NCI-H69 (cell line): ENCODE measurements at regions not wholly inside any gene's neighbourhood (a gene's known extent, or its start where the extent isn't known, plus 50 kb on each side); places are given as distances from the start of the nearest gene placed in this dataset.

Experiments
- DNase-seq: peaks from one replicate; lab custom pipeline; 2025; lab: John Stamatoyannopoulos, UW

DNA sequence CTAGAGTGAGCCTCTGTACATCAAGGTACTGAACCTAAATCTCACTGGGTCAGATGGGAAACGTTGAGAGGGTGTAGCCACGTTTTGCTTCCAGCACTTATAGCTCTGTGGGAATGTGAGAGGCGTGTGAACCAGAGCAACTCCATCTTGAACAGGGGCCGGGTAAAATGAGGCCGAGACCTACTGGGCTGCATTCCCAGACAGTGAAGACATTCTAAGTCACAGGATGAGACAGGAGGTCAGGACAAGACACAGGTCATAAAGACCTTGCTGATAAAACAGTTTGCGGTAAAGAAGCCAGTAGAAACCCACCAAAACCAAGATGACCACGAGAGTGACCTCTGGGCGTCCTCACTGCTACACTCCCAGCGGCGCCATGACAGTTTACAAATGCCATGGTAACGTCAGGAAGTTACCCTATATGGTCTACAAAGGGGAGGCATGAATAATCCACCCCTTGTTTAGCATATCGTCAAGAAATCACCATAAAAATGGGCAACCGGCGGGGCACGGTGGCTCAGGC lies 63.4 kb upstream of the NCOR2 start:
- no peak for DNase-seq

DNA sequence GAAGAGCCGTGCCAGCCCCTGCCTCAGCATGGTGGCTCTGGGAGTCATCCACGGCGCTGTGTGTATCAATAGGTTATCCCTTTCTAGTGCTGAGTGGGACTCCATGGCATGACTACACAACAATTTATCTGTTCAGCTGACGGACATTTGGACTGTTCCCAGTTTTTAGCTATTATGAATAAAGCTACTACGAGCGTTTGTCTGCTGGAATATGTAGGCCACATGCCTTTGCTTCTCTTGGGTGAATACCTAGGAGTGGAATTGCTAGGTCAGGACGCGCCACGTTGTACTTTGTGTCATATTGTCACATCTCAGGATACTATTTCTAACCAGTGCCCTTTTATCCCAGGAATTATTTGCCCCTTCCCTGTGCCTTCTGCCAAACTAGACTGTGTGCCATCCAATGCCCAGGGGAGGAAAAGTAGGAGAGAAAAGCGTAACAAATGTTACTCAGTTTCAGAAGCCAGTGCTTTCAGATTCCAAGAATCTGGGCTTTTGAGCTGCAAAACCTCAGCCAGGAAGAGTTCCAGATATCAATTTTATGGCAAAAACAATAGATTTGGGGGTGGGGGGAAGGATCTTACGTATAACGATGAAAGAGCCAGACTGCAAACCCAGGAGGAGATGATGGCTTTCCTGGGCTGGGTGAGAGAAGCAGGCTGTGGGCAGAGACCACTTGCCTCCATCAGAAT lies 62.5 kb upstream of the NCOR2 start:
- DNase-seq, result no peak

DNA sequence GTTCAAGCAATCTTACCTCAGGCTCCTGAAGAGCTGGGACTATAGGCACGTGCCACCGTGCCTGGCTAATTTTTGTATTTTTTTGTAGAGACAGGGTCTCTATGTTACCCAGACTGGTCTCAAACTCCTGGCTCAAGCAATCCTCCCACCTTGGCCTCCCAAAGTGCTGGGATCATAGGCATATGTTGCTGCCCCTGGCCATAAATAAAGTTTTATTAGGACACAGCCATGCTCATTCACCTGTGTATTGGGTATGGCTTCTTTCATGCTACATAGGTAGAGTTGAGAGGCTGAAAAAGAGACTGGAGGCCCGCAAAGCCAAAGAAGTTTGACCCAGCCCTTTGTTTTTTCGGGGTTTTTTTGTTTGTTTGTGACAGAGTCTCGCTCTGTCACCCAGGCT lies 61.7 kb upstream of the NCOR2 start:
- DNase-seq, result no peak

DNA sequence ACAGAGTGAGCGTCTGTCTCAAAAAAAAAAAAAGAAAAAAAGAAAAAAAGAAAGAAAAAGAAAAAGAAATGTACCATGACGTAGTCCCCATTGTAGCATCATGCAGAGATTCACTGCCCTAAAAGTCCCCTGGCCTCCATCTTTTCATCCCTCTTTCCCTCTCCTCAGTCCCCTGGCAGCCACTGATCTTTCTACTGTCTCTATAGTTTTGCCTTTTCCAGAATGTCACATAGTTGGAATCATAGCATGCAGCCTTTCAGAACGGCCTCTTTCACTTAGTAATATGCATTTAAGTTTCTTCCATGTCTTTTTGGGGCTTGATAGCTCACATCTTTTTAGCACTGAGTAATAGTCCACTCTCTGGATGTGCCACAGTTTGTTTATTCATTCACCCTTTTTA lies 60.5 kb upstream of the NCOR2 start:
- DNase-seq, result no peak

DNA sequence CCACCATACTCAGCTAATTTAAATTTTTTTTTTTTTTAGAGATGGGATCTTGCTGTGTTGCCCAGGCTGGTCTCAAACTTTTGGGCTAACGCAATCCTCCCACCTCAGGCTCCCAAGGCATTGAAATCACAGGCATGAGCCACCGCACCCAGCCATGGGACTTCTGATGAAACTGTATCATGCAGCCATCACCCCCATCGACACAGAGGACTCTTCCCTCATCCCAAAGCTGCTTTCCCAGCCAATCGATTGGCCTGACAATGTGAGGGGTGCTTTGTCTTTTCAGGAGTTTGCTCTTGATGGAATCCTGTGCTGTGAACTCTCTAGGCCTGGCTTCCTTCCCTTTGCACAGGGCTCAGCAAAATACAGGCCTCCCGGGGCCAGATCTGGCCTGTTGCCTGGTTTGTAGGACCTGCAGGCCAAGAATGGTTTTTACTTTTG lies 59.6 kb upstream of the NCOR2 start:
- peak; percentile 31 for DNase-seq

DNA sequence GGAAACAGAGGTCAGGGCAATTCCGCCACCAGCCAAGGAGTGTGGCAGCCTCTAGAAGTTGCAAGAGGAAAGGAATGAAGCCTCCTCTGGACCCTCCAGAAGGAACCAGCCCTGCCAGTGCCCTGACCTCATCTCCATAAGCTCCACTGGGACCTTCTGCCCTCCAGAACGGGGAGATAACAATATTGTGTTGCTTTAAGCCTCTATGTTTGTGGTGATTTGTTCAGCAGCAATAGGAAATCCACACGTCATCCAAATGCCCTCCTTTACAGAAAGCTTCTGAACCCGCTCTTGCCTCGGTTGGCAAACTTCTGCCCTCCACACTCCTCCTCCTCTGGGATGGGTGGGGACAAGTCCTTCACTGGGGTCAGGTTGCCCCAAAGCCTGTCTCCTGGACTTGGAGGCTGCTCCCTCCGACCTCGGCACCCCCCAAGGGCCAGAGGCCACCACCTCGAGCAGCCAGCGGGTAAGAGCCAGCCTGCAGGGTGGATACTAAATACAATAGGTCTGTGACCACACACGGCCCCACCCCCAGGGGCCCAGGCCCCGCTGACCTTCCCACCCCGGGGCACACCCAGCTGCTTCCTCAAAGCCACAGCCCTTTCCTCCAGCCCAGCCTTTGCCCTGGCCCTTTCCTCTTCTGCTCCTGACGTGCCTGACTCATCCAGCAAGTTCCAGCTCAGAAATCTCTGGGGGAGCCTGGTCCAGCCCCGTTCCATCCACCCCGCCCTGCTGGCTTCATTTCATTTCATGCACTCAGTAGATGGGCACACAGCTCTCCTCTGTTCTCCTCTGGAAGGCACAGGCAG lies 58.7 kb upstream of the NCOR2 start:
- DNase-seq, result no peak

DNA sequence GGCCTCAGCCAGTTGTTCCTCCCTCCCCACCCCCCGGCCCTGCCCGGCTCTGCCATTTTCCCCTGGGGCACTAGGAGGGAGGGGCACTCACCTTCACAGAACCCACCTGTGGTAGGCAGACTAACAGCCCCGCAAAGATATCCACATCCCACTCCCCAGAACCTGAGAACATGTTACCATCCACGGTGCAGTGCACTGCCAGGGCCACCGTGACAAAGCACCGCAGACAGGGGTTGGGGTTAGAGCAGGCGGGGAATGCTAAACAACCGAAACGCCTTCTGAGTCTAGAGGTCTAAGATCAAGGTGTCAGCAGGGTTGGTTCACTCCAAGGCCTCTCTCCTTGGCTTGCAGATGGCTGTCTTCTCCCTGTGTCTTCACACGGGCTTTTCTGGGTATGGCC lies 57.4 kb upstream of the NCOR2 start:
- no peak for DNase-seq

DNA sequence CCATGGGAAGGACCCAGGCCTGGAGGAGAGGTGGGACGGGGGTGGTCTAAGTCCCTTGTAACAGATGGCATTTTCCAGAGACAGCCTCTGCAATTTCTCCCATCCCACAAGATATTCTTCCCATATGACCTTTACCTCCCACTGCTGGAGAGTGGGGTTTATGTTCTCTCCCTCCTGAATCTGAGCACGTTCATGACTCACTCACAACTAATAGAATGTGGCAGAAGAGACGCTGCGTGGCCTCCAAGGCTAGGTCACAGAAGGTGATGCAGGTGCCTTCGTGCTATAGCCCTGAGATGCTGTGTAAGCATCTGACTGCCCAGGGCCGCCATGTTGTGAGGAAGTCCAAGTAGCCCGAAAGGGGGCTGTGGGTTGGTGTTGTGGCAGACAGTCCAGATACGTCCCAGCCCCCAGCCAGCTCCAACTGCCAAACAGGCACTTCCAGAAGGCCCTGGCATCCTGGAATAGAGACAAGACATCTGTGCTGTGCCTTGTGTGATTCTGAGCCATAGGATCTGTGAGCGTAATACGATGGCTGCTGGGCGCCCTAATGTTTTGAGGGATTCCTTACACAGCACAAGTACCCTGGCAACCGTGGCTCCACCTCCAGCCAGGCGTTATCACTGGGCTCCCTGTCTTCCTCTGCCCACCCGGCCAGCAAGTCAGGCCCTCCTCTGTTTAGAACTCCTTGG lies 56.1 kb upstream of the NCOR2 start:
- DNase-seq, result no peak

DNA sequence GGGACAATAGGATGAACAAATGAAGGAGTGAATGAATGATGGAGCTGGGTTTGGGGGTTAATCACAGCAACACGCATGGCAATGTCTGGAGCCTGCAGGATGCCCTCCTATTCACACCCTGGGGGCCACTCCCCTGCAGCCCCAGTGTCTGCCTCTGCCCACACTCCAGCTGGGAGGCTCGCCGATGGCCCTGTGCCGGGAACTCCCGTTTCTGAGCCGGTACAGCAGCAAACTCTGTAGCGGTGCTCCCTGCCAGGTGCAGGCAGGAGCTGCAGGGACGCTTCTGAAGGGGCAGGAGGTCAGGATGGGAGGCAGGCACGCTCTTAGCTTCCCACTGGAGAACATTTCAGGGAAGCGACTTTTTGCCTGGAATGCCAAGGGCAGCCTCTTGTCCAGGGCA lies 55.4 kb upstream of the NCOR2 start:
- DNase-seq, result no peak

DNA sequence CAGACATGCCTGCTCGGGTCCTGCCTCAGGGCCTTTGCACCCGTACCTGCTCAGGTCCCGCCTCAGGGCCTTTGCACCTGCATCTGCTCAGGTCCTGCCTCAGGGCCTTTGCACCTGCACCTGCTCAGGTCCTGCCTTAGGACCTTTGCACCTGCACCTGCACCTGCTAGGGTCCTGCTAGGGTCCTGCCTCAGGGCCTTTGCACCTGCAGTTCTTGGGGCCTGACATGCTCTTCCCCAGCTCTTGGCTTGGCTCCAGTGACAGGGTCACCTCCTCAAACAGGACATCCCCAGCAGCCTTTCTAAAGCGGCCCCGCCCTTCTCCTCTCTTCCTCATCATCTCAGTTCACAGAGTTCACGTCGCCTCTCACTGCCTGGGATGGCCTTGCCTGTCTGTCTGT lies 54.9 kb upstream of the NCOR2 start:
- DNase-seq, result no peak

DNA sequence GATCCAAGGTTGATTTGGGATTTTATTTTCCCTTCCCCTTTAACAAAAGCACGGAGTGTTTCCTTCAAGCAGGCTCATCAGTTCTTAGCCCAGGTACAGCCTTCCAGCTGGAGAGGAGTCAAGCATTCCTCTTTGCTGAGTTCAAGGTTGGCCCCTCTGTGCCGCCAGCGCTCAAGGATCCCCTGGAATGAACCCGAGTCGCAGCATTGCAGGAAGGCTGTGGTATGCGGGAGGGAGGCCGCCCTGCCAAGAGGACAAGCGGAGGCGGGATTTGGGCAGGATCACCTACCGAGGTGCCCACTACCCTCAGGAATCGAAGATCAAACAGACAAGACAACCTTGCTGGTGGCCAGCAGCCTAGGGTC lies 53.9 kb upstream of the NCOR2 start:
- no peak for DNase-seq

DNA sequence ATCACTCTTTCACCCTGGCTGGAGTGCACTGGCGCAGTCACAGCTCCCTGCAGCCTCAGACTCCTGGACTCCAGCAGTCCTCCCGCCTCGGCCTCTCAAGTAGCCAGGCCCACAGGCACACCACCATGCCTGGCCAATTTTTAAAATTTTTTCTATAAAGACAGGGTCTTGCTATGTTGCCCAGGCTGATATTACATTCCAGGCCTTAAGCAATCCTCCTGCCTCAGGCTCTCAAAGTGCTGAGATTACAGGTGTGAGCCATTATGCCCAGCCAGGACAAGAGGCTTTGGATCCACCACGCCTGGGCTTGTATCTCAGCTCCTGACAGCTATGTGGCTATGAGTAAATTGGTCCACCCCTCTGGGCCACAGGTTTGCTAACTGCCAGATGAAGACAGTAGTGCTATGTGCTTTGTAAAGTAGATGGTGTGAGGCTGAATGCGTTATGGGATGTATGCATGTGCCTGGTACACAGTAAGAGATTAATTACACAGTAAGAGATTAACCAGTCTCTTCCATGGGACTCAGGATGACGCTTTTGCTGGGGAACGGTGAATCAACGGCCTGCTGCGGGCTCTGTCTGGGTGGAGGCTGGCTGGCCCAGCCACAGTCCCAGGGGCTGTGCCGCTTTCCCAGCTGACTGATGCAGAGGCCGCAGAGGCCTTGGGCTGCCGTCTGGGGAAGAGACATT lies 53.3 kb upstream of the NCOR2 start:
- DNase-seq, result no peak

DNA sequence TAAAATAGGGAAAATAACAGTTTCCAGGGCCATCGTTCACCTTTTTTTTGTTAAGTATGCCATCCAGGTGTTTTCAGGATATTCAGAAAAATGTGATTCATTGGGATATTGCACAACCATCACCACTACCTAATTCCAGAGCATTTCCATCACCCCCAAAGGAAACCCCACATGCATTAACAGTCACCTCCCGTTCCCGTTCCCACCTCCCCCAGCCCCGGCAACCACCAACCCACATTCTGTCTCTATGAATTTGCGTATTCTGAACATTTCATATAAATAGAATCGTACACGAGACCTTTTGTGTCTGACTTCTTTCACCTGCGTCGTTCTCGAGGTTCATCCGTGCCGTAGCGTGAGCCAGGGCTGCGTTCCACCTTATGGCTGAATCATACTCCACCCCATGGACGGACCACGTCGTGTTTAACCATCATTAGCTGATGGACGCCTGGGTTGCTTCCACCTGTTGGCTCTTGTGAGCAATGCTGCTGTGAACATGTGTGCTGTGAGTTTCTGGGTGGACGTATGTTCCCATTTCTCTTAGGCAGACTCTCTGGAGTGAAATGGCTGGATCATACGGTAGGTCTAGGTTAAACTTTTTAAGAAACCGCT lies 51.0 kb upstream of the NCOR2 start:
- DNase-seq, result peak; percentile 24

DNA sequence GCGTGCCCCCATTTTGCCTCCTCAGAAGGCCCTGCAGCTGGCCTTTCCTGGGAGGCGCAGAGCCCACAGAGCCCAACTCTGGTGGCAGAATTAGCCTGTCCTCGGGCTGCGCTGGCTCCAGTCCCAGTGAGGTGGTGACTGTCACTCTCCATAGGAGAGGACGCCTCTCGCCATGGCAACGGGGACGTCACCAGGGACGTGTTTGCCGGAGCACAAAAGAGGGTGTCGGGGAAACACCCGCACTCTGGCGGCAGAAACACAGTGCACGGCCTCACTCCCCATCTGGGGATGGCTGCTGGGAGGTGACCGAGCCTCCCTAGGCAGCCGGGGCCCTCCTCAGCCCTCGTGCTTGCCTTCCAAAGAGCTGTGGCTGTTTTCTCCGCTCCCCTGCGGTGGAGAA lies 50.2 kb upstream of the NCOR2 start:
- DNase-seq, result peak; percentile 90
